Urothelium cell line (cell line): ENCODE measurements at regions not wholly inside any gene's neighbourhood (a gene's known extent, or its start where the extent isn't known, plus 50 kb on each side); places are given as distances from the start of the nearest gene placed in this dataset.
"Not testable (repeated sequence)": the region's sequence is repeated elsewhere in the genome, so short reads cannot be mapped to it uniquely, and the experiment has no call there.

Source experiments
- DNase-seq: peaks from one replicate; pipeline ENCODE4 v3.0.0; 2011; ENCODE audit warnings: low spot score, mixed read lengths
- FAIRE-seq: peaks from 2 replicates; lab custom pipeline; 2011; peaks lifted over from hg19 to GRCh38; lab: Jason Lieb, UNC

GRCh38 chr12:126447346-126447745 is 1382.1 kb downstream of the AACS start:
- FAIRE-seq, result no peak
- DNase-seq, result no peak

- no peak for DNase-seq
- no peak for FAIRE-seq
These were observed 1386.6 kb downstream of the AACS start for GRCh38 chr12:126451809-126452208.

GRCh38 chr12:126452686-126453085 is 1387.5 kb downstream of the AACS start:
- DNase-seq, FAIRE-seq: not testable (repeated sequence)

GRCh38 chr12:126454581-126454980 is 1389.3 kb downstream of the AACS start:
- no peak for DNase-seq
- no peak for FAIRE-seq

- FAIRE-seq (no peak), DNase-seq (no peak)
These were observed 1392.5 kb downstream of the AACS start for GRCh38 chr12:126457776-126458175.

- no peak for FAIRE-seq
- no peak for DNase-seq
These were observed 1398.9 kb downstream of the AACS start for GRCh38 chr12:126464153-126464552.

GRCh38 chr12:126469211-126469610 is 1404.0 kb downstream of the AACS start:
- DNase-seq (no peak), FAIRE-seq (no peak)

GRCh38 chr12:126474703-126475102 is 1409.5 kb downstream of the AACS start:
- DNase-seq (no peak), FAIRE-seq (no peak)

- FAIRE-seq (no peak), DNase-seq (no peak)
These were observed 1415.2 kb downstream of the AACS start for GRCh38 chr12:126480451-126480850.

- DNase-seq (no peak), FAIRE-seq (no peak)
These were observed 1416.5 kb downstream of the AACS start for GRCh38 chr12:126481688-126482087.

GRCh38 chr12:126482238-126482889 is 1417.1 kb downstream of the AACS start:
- no peak for FAIRE-seq
- no peak for DNase-seq

- DNase-seq, result peak; percentile 46
- FAIRE-seq, result no peak
These were observed 1418.2 kb downstream of the AACS start for GRCh38 chr12:126483145-126484068.

- FAIRE-seq, result no peak
- DNase-seq, result peak; percentile 32
These were observed 1422.3 kb downstream of the AACS start for GRCh38 chr12:126487431-126487980.

- FAIRE-seq (no peak), DNase-seq (no peak)
These were observed 1423.6 kb downstream of the AACS start for GRCh38 chr12:126488806-126489205.

GRCh38 chr12:126492181-126492580 is 1426.9 kb downstream of the AACS start:
- no peak for FAIRE-seq

GRCh38 chr12:126493366-126494108 is 1428.3 kb downstream of the AACS start:
- peak; percentile 44 for DNase-seq

More at GRCh38 chr12:126492181-126492580, 1426.9 kb downstream of the AACS start:
- DNase-seq, result no peak

GRCh38 chr12:126496201-126496600 is 1431.0 kb downstream of the AACS start:
- FAIRE-seq (no peak), DNase-seq (no peak)

More at GRCh38 chr12:126493366-126494108, 1428.3 kb downstream of the AACS start:
- FAIRE-seq, result no peak

GRCh38 chr12:126506426-126507182 is 1441.4 kb downstream of the AACS start:
- no peak for FAIRE-seq

GRCh38 chr12:126507231-126507630 is 1442.0 kb downstream of the AACS start:
- DNase-seq, result no peak
- FAIRE-seq, result no peak

More at GRCh38 chr12:126506426-126507182, 1441.4 kb downstream of the AACS start:
- DNase-seq, result no peak

GRCh38 chr12:126509572-126509971 is 1444.3 kb downstream of the AACS start:
- no peak for FAIRE-seq
- DNase-seq, result no peak
